GM12891 (cell line): ENCODE measurements at regions not wholly inside any gene's neighbourhood (a gene's known extent, or its start where the extent isn't known, plus 50 kb on each side); places are given as distances from the start of the nearest gene placed in this dataset.

Experiments used
- PAX5 ChIP-seq: IDR thresholded peaks from 2 replicates; pipeline ENCODE4 v1.6.1; 2011; ENCODE audit warnings: low read length, moderate library complexity, mild to moderate bottlenecking; ENCODE audit not compliant: insufficient read depth, severe bottlenecking
- POLR2A ChIP-seq: IDR thresholded peaks from 2 replicates; pipeline ENCODE4 v1.6.1; 2011; ENCODE audit warnings: low read depth, low read length, control low read depth
- POLR2AphosphoS5 ChIP-seq: IDR thresholded peaks from 2 replicates; pipeline ENCODE4 v1.6.1; 2011; ENCODE audit warnings: low read depth, low read length, control low read depth
- SPI1 ChIP-seq: IDR thresholded peaks from 2 replicates; pipeline ENCODE4 v1.6.1; 2011; ENCODE audit warnings: low read depth, low read length, control low read depth
- TAF1 ChIP-seq: IDR thresholded peaks from 2 replicates; pipeline ENCODE4 v1.6.1; 2011; ENCODE audit warnings: low read depth, low read length, control low read depth

DNA sequence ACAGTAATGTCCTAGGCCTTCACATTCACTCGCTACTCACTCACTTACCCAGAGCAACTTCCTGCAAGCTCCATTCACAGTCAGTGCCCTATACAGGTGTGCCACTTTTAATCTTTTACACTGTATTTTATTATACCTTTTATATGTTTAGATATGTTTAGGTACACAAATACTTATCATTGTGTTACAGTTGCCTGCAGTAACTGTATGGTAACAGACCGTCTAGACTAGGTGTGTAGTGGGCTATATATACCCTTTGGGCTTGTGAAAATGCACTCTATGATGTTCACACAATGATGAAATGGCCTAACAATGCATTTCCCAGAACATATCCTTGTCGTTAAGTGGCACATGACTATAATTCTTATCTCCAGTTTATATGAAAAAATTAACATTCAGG lies 204.5 kb upstream of the HMCN1 start:
- TF ChIP-seq POLR2AphosphoS5 (no peak), TAF1 (no peak), POLR2A (no peak), PAX5 (no peak), SPI1 (no peak)
